ENCODE measurements at regions not wholly inside any gene's neighbourhood (a gene's known extent, or its start where the extent isn't known, plus 50 kb on each side); places are given as distances from the start of the nearest gene placed in this dataset.
A peak's percentile ranks its signal among the peaks of the same experiment; 100 is the strongest.

GRCh38 chr5:92912283-92912682 is 668.7 kb downstream of the NR2F1-AS1 start:
- DNase-seq, result no peak

GRCh38 chr5:92911851-92912250 is 669.2 kb downstream of the NR2F1-AS1 start:
- DNase-seq, result no peak

- no peak for DNase-seq
These were observed 669.7 kb downstream of the NR2F1-AS1 start for GRCh38 chr5:92911293-92911692.

- peak; percentile 29 for DNase-seq
These were observed 671.4 kb downstream of the NR2F1-AS1 start for GRCh38 chr5:92909602-92909962.

- DNase-seq, result no peak
These were observed 671.9 kb downstream of the NR2F1-AS1 start for GRCh38 chr5:92908952-92909601.

GRCh38 chr5:92907938-92908606 is 672.9 kb downstream of the NR2F1-AS1 start:
- no peak for DNase-seq

GRCh38 chr5:92906798-92907376 is 674.1 kb downstream of the NR2F1-AS1 start:
- DNase-seq, result no peak

GRCh38 chr5:92904021-92904420 is 677.0 kb downstream of the NR2F1-AS1 start:
- DNase-seq, result no peak

GRCh38 chr5:92899611-92900010 is 681.4 kb downstream of the NR2F1-AS1 start:
- DNase-seq, result no peak

- no peak for DNase-seq
These were observed 684.3 kb downstream of the NR2F1-AS1 start for GRCh38 chr5:92896722-92897121.

- no peak for DNase-seq
These were observed 690.2 kb downstream of the NR2F1-AS1 start for GRCh38 chr5:92890841-92891244.

GRCh38 chr5:92889140-92889539 is 691.9 kb downstream of the NR2F1-AS1 start:
- DNase-seq, result no peak

- no peak for DNase-seq
These were observed 693.8 kb downstream of the NR2F1-AS1 start for GRCh38 chr5:92887254-92887653.

GRCh38 chr5:92886751-92887150 is 694.3 kb downstream of the NR2F1-AS1 start:
- DNase-seq, result no peak

GRCh38 chr5:92885950-92886349 is 695.1 kb downstream of the NR2F1-AS1 start:
- DNase-seq, result no peak

GRCh38 chr5:92884469-92884868 is 696.5 kb downstream of the NR2F1-AS1 start:
- no peak for DNase-seq

GRCh38 chr5:92879806-92880543 is 701.0 kb downstream of the NR2F1-AS1 start:
- DNase-seq, result no peak

- no peak for DNase-seq
These were observed 706.2 kb downstream of the NR2F1-AS1 start for GRCh38 chr5:92874790-92875189.

- no peak for DNase-seq
These were observed 712.6 kb downstream of the NR2F1-AS1 start for GRCh38 chr5:92868442-92868841.

- DNase-seq, result no peak
These were observed 716.4 kb downstream of the NR2F1-AS1 start for GRCh38 chr5:92864591-92864990.

GRCh38 chr5:92863666-92864065 is 717.4 kb downstream of the NR2F1-AS1 start:
- DNase-seq, result no peak

GRCh38 chr5:92861531-92862285 is 719.3 kb downstream of the NR2F1-AS1 start:
- no peak for DNase-seq

- no peak for DNase-seq
These were observed 721.0 kb downstream of the NR2F1-AS1 start for GRCh38 chr5:92860061-92860460.

Measured in right hindlimb (tissue), 1 donor.